ENCODE measurements at regions not wholly inside any gene's neighbourhood (a gene's known extent, or its start where the extent isn't known, plus 50 kb on each side); places are given as distances from the start of the nearest gene placed in this dataset.

DNA sequence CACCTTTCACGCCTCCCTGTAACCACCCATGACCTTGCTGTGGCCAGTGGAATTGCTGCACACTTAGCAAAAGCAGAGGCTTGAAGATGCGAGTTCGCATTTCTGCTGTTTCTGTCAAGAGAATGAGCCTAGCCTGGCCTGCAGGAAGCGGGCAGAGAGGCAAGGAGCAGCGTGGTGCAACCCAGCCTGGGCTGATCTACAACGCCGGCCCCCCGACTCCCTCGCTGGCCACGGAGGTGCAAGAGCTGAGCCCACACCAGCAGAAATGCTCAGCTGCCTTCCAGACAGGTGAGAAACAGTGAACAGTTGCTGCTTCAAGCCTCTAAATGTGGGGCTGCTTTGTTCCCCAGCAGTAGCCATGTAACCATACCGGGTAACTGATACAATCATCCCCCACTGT is 116.4 kb downstream of the NCOR2 start:
- Histone ChIP-seq H3K27me3 (ENCODE audit: control insufficient read depth, insufficient read depth, low read length) (no peaks in the 10 kb centered on the region), H3K4me3 (ENCODE audit: low read depth, low read length) (no peak overlapping the region), H3K36me3 (ENCODE audit: control insufficient read depth, insufficient read depth, low read length) (peaks cover 2% of the 10 kb centered on the region)
- DNase-seq (ENCODE audit: low read depth), result no peak
- TF ChIP-seq, protein P1, sequence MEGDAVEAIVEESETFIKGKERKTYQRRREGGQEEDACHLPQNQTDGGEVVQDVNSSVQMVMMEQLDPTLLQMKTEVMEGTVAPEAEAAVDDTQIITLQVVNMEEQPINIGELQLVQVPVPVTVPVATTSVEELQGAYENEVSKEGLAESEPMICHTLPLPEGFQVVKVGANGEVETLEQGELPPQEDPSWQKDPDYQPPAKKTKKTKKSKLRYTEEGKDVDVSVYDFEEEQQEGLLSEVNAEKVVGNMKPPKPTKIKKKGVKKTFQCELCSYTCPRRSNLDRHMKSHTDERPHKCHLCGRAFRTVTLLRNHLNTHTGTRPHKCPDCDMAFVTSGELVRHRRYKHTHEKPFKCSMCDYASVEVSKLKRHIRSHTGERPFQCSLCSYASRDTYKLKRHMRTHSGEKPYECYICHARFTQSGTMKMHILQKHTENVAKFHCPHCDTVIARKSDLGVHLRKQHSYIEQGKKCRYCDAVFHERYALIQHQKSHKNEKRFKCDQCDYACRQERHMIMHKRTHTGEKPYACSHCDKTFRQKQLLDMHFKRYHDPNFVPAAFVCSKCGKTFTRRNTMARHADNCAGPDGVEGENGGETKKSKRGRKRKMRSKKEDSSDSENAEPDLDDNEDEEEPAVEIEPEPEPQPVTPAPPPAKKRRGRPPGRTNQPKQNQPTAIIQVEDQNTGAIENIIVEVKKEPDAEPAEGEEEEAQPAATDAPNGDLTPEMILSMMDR (IDR thresholded peaks at IDR 0.05; ENCODE audit: insufficient read depth, low read length, poor library complexity, severe bottlenecking), result no peak

DNA sequence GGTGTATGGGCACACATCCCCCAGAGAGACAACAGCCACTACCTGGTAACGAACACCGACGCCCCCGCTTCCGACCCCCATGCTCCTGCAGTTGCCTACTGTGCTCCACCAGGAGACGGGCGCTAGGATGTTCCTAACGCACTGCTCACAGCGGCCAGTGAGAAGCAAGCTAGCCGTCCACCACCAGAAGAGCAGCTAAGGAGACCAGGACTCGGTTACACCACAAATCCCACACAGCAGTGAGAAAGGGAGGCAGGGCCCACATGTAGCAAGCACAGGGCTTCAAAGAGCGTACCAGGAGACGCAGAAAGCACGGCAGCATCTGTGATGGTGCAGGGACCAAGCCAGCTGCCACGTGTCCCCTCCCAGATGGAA is 117.0 kb downstream of the NCOR2 start:
- no peak for DNase-seq (ENCODE audit: low read depth)
- TF ChIP-seq, protein P1 (IDR thresholded peaks at IDR 0.05; ENCODE audit: insufficient read depth, low read length, poor library complexity, severe bottlenecking), result no peak
- Histone ChIP-seq H3K4me3 (ENCODE audit: low read depth, low read length) (no peak overlapping the region), H3K27me3 (ENCODE audit: control insufficient read depth, insufficient read depth, low read length) (no peaks in the 10 kb centered on the region), H3K36me3 (ENCODE audit: control insufficient read depth, insufficient read depth, low read length) (no peaks in the 10 kb centered on the region)

DNA sequence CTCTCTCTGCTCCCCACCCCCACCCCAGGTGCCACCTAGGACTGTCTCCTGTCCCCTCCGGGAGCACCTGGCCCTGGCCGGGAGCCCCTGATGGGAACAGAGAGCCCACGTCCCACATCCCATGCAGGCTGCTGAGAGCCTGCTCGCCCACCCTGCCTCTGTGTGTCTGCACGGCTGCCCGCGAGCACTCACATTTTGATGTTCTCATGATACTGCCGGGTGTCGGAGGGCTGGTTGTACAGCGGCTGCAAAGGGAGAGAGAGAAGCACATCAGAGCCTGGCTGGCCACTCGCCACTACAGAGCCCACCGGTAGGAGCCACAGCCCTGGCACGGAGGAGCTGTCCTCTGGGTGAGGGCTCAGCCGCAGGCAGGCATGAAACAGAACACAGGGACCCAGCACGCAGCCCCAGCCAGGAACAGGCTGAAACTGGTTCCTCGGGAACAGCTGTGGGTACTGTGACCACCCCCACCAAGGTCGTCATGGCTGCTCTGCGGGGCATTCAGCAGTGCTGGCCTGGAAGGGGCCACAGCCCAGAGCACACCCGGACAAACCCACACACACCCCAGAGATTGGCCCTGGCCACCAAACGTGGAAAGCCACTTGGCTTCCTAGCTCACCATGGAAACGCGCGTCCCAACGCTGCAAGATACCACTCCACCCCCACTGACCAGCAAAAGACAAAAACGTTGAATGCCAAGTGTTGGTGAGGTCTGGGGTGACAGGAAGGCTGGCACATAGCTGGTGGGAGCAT is 117.6 kb downstream of the NCOR2 start:
- Histone ChIP-seq H3K4me3 (ENCODE audit: low read depth, low read length) (no peak overlapping the region), H3K27me3 (ENCODE audit: control insufficient read depth, insufficient read depth, low read length) (no peaks in the 10 kb centered on the region), H3K36me3 (ENCODE audit: control insufficient read depth, insufficient read depth, low read length) (no peaks in the 10 kb centered on the region)
- DNase-seq (ENCODE audit: low read depth), result no peak
- TF ChIP-seq, protein P1 (IDR thresholded peaks at IDR 0.05; ENCODE audit: insufficient read depth, low read length, poor library complexity, severe bottlenecking), result no peak

DNA sequence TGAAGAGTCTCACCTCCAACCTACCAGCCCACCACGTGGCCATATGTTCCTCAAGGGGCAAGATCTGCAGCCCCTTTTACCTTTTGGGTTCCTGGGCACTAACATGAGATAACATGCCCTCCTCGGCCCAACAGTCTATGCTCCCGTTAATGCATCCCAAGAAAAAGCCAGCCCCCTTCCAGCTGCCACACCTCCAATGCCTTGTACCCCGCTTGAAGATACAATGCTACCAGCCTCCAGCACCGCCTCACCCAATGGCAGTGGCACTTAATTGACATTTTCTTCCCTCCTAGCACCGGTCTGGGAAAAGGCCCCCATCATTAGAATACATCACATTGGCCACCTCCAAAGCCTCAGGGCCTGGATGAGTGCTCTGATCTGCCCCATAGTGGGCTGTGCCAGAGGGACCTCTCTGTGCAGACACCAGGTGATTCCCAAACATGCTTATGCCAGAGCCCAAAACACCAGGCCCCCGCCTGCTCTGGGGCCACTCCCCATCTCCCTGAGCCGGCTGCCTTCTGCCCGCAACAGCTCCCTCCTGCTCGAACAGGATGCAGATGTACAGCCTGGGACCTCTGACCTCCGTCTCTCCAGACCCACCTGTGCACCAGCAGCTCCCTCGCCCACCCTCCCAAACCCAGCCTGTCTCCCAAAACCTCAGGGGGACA is 118.3 kb downstream of the NCOR2 start:
- no peak for DNase-seq (ENCODE audit: low read depth)
- H3K4me3 ChIP-seq (ENCODE audit: low read depth, low read length), result no peak overlapping the region
- no peaks in the 10 kb centered on the region for H3K36me3 ChIP-seq (ENCODE audit: control insufficient read depth, insufficient read depth, low read length)
- H3K27me3 ChIP-seq (ENCODE audit: control insufficient read depth, insufficient read depth, low read length), result no peaks in the 10 kb centered on the region
- TF ChIP-seq, protein P1 (IDR thresholded peaks at IDR 0.05; ENCODE audit: insufficient read depth, low read length, poor library complexity, severe bottlenecking), result no peak

DNA sequence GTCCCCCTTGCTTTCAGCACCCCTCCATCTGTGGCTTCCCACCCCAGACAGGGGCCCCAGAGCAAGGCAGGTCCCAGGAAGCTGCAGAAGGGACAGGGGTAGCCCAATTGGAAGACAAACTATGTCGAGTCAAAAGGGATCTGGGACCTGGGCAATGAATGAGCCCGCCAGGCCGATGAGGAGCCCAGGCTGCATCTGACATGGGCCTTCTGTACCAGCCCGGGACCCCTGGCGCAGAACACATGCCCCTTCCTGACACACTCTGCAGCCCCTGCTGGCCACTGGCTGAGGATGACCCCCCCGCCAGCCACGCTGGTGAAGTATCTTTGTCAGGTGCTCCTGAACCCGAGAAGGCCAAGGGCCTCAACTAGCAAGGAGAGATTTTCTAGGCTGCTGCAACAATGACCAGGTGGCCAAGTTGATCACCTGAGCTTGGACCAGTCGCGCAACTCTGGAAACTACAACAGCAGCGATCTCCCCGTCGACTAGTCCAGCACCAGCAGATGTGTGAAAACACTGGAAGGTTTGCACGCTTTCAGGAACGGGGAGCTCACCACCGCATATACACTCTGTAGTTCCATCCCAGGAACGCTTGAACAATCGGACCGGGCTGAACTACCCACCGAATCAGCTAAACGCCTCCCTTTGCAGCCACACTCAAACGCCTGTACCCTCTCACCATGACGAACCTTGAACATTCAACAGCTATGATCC is 119.0 kb downstream of the NCOR2 start:
- no peak overlapping the region for H3K4me3 ChIP-seq (ENCODE audit: low read depth, low read length)
- no peaks in the 10 kb centered on the region for H3K27me3 ChIP-seq (ENCODE audit: control insufficient read depth, insufficient read depth, low read length)
- TF ChIP-seq, protein P1 (IDR thresholded peaks at IDR 0.05; ENCODE audit: insufficient read depth, low read length, poor library complexity, severe bottlenecking), result no peak
- no peaks in the 10 kb centered on the region for H3K36me3 ChIP-seq (ENCODE audit: control insufficient read depth, insufficient read depth, low read length)
- DNase-seq (ENCODE audit: low read depth), result no peak

All from kidney epithelial cell (primary cell).